ENCODE measurements at regions not wholly inside any gene's neighbourhood (a gene's known extent, or its start where the extent isn't known, plus 50 kb on each side); places are given as distances from the start of the nearest gene placed in this dataset.

DNA sequence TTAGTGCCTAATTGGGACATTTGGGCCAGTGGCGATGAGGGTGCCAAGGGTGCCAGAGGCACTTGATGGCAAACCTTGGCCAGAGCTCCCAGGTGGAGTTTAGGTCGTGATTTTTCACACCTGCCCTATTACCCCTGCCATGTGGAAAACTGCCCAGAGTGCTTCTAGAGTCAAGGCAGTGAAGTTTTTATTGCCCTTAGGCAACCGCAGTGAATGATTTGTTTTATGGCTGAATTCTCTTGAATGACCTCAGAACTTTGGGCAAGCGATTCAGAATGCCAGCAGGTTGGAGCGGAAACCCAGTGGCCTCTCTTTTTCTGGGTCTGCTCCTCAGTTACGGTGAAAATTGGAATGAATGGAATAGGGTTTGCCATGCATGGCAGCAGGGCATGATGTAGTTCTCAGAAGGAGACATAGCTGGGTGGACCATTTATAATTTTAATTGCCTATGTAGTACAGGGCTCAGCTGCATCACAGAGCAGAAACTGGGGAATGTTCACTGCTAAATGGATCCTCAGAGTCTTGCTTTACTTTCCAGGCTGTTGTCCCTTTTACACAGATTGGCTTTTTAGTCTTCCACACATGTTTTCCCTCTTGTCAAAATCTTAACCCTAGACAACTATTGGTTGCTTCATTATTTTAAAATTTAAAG is 820.0 kb upstream of the SEMA6A start:
- TF ChIP-seq, protein P1, sequence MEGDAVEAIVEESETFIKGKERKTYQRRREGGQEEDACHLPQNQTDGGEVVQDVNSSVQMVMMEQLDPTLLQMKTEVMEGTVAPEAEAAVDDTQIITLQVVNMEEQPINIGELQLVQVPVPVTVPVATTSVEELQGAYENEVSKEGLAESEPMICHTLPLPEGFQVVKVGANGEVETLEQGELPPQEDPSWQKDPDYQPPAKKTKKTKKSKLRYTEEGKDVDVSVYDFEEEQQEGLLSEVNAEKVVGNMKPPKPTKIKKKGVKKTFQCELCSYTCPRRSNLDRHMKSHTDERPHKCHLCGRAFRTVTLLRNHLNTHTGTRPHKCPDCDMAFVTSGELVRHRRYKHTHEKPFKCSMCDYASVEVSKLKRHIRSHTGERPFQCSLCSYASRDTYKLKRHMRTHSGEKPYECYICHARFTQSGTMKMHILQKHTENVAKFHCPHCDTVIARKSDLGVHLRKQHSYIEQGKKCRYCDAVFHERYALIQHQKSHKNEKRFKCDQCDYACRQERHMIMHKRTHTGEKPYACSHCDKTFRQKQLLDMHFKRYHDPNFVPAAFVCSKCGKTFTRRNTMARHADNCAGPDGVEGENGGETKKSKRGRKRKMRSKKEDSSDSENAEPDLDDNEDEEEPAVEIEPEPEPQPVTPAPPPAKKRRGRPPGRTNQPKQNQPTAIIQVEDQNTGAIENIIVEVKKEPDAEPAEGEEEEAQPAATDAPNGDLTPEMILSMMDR (IDR thresholded peaks at IDR 0.05): no peak
- no peak for TF ChIP-seq POLR2A (IDR thresholded peaks at IDR 0.05)

Data from Peyer's patch (tissue), 4 donors.